T-helper 1 cell treated with Interleukin-12 subunit alpha and Interleukin-12 subunit beta and Interleukin-4 antibody, amounts not matched to agents 30 μg/mL and 1 μg/mL, for 36 hours (primary cell): ENCODE measurements at regions not wholly inside any gene's neighbourhood (a gene's known extent, or its start where the extent isn't known, plus 50 kb on each side); places are given as distances from the start of the nearest gene placed in this dataset.
"Not testable (repeated sequence)": the region's sequence is repeated elsewhere in the genome, so short reads cannot be mapped to it uniquely, and the experiment has no call there.

Experiments used
- H3K27ac Mint-ChIP-seq: one replicate; pipeline ENCODE4 v1.8.0; 2021; ENCODE audit warnings: mild to moderate bottlenecking, mixed read lengths
- H3K27me3 Mint-ChIP-seq: one replicate; pipeline ENCODE4 v1.8.0; 2021; ENCODE audit warnings: low read depth, mixed read lengths
- H3K36me3 Mint-ChIP-seq: one replicate; pipeline ENCODE4 v1.8.0; 2021; ENCODE audit warnings: low read depth, mixed read lengths
- H3K4me1 Mint-ChIP-seq: one replicate; pipeline ENCODE4 v1.8.0; 2021; ENCODE audit warnings: low read depth, mixed read lengths
- H3K4me3 Mint-ChIP-seq: one replicate; pipeline ENCODE4 v1.8.0; 2021; ENCODE audit warnings: mild to moderate bottlenecking, moderate library complexity, mixed read lengths
- H3K9me3 Mint-ChIP-seq: one replicate; pipeline ENCODE4 v1.8.0; 2021; ENCODE audit warnings: mixed read lengths

GRCh38 chr10:129179972-129180678 lies 286.9 kb upstream of the MGMT start:
- Mint-ChIP-seq H3K36me3 (no peaks in the 10 kb centered on the region), H3K4me3 (no peak overlapping the region), H3K4me1 (no peaks in the 10 kb centered on the region), H3K27ac (no peak overlapping the region), H3K27me3 (no peaks in the 10 kb centered on the region), H3K9me3 (no peaks in the 10 kb centered on the region)

GRCh38 chr10:129184196-129184595 lies 282.8 kb upstream of the MGMT start:
- Mint-ChIP-seq H3K9me3 (peaks cover 12% of the 10 kb centered on the region), H3K27me3 (peaks cover 3% of the 10 kb centered on the region), H3K4me1 (no peaks in the 10 kb centered on the region), H3K36me3 (no peaks in the 10 kb centered on the region), H3K27ac (no peak overlapping the region), H3K4me3 (no peak overlapping the region)

DNA sequence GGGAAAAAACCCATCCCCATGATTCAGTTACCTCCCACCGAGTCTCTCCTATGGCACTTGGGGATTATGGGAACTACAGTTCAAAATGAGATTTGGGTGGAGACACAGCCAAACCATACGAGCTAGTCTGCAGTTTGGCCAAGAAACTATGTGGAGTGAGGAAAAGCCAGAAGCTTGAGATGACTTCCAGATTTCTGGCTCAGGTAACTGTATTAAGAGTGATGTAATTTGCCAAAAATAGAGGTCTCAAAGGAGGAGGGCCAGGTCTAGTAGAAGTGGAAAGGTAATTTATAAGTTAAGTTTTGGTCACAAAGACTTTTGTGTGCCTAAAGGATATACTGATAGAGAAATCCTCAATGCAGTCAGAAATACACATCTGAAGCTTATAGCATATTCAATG lies 279.7 kb upstream of the MGMT start:
- no peaks in the 10 kb centered on the region for H3K36me3 Mint-ChIP-seq

DNA sequence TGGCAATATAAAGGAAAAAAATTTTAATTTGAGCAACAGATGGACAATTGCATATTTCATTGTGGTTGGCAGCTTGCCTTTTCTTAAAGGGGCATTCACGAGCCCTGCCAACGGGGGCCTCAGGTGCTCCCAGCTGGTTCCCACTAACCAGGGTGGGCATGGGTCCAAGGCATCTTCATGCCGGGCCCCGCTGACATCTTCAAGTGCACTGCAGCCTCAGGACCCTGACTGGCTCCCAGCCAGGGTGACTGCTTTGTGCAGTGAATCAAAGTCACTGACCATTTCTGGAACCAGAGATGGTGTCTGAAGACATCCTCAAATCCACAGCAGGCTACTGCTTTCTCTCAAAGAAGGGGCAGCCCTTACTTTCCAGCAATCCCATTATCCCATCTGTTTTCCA lies 275.2 kb upstream of the MGMT start:
- Mint-ChIP-seq H3K36me3 (no peaks in the 10 kb centered on the region), H3K27me3 (peaks cover 6% of the 10 kb centered on the region), H3K27ac (no peak overlapping the region), H3K9me3 (peaks cover 7% of the 10 kb centered on the region), H3K4me3 (no peak overlapping the region), H3K4me1 (peaks cover 3% of the 10 kb centered on the region)

More for the DNA sequence above, 279.7 kb upstream of the MGMT start:
- H3K4me1 Mint-ChIP-seq, result no peaks in the 10 kb centered on the region
- peaks cover 6% of the 10 kb centered on the region for H3K27me3 Mint-ChIP-seq
- H3K4me3 Mint-ChIP-seq, result no peak overlapping the region
- H3K9me3 Mint-ChIP-seq, result peaks cover 12% of the 10 kb centered on the region
- no peak overlapping the region for H3K27ac Mint-ChIP-seq

GRCh38 chr10:129192344-129193128 lies 274.5 kb upstream of the MGMT start:
- peaks cover 6% of the 10 kb centered on the region for H3K27me3 Mint-ChIP-seq
- H3K4me3 Mint-ChIP-seq, result no peak overlapping the region
- H3K27ac Mint-ChIP-seq, result no peak overlapping the region
- H3K9me3 Mint-ChIP-seq, result peaks cover 1% of the 10 kb centered on the region
- H3K36me3 Mint-ChIP-seq, result no peaks in the 10 kb centered on the region
- H3K4me1 Mint-ChIP-seq, result peaks cover 3% of the 10 kb centered on the region

GRCh38 chr10:129193148-129193547 lies 273.9 kb upstream of the MGMT start:
- Mint-ChIP-seq H3K36me3 (no peaks in the 10 kb centered on the region), H3K4me1 (peaks cover 3% of the 10 kb centered on the region), H3K9me3 (no peaks in the 10 kb centered on the region), H3K27ac (no peak overlapping the region), H3K27me3 (peaks cover 6% of the 10 kb centered on the region), H3K4me3 (no peak overlapping the region)

- H3K4me1 Mint-ChIP-seq, result peaks cover 3% of the 10 kb centered on the region
- no peaks in the 10 kb centered on the region for H3K36me3 Mint-ChIP-seq
- peaks cover 2% of the 10 kb centered on the region for H3K27me3 Mint-ChIP-seq
- no peak overlapping the region for H3K4me3 Mint-ChIP-seq
- no peak overlapping the region for H3K27ac Mint-ChIP-seq
- no peaks in the 10 kb centered on the region for H3K9me3 Mint-ChIP-seq
Observed at GRCh38 chr10:129194181-129194870, 272.7 kb upstream of the MGMT start.

DNA sequence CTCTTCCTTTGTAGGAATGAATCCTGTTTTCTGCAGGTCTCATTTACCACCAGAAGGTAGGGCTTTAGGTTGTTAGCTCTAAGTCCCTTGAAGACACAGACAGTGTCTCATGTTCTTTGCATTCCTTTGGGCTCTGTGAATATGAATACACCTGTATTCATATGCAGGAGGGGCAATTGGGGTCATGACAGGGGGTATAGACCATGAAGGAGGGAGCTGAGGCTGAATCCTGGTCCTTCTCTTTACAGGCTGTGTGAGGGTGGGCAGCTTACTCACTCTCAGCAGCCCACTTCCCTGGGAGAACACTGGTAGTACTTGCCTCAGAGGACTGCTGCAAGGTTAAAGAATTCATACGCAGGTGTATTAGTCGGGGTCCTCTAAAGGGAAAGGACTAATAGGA lies 267.2 kb upstream of the MGMT start:
- Mint-ChIP-seq H3K4me1 (no peaks in the 10 kb centered on the region), H3K36me3 (no peaks in the 10 kb centered on the region), H3K4me3 (no peak overlapping the region), H3K27me3 (no peaks in the 10 kb centered on the region), H3K9me3 (no peaks in the 10 kb centered on the region), H3K27ac (no peak overlapping the region)

DNA sequence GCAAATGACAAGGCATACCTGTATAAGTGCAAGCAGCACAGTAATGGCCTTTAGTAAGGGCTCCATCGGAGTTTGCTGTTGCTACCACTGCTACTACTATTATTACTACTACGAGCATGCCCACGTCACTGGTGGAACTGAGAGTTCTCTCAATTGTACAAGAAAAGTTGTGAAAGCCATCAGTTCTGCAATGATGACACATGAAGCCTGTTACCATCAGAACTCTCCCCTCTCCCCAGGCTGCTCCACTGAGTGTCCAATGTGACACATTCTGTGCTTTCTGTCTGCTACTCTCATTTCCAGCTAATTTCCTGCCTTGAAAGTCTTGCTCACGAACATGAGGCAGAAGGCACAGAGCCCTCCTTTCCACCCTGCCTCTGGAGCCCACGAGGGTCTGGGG lies 263.2 kb upstream of the MGMT start:
- H3K4me3 Mint-ChIP-seq, result no peak overlapping the region
- no peaks in the 10 kb centered on the region for H3K27me3 Mint-ChIP-seq
- H3K27ac Mint-ChIP-seq, result no peak overlapping the region
- no peaks in the 10 kb centered on the region for H3K4me1 Mint-ChIP-seq
- H3K9me3 Mint-ChIP-seq, result no peaks in the 10 kb centered on the region
- no peaks in the 10 kb centered on the region for H3K36me3 Mint-ChIP-seq

GRCh38 chr10:129207297-129207696 lies 259.7 kb upstream of the MGMT start:
- no peaks in the 10 kb centered on the region for H3K36me3 Mint-ChIP-seq
- H3K9me3 Mint-ChIP-seq, result no peaks in the 10 kb centered on the region
- H3K27ac Mint-ChIP-seq, result no peak overlapping the region
- H3K4me3 Mint-ChIP-seq, result no peak overlapping the region
- H3K27me3 Mint-ChIP-seq, result no peaks in the 10 kb centered on the region
- H3K4me1 Mint-ChIP-seq, result no peaks in the 10 kb centered on the region

DNA sequence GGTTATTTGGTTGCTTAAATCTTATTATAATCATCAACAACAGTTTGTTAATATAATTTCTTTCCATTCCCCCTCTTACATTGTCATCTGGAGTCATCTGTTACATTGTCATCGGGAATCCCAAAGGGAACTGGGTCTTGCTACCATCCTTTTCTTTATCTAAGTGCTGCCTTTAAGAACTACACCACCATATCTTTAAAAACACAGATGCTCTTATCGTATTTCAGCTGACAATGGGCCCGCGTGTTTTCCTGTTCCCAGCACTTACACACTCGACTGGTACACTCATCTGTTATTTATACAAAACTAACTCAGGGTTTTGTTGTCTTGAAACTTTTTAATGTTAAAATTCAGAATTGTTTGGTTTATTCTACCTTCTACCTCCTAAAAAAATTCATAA lies 256.2 kb upstream of the MGMT start:
- no peak overlapping the region for H3K27ac Mint-ChIP-seq
- no peaks in the 10 kb centered on the region for H3K4me1 Mint-ChIP-seq
- no peaks in the 10 kb centered on the region for H3K27me3 Mint-ChIP-seq
- no peaks in the 10 kb centered on the region for H3K9me3 Mint-ChIP-seq
- no peak overlapping the region for H3K4me3 Mint-ChIP-seq
- no peaks in the 10 kb centered on the region for H3K36me3 Mint-ChIP-seq

GRCh38 chr10:129213256-129213655 lies 253.8 kb upstream of the MGMT start:
- H3K36me3 Mint-ChIP-seq, result no peaks in the 10 kb centered on the region
- no peaks in the 10 kb centered on the region for H3K9me3 Mint-ChIP-seq
- no peak overlapping the region for H3K27ac Mint-ChIP-seq
- H3K4me3 Mint-ChIP-seq, result no peak overlapping the region
- no peaks in the 10 kb centered on the region for H3K27me3 Mint-ChIP-seq
- H3K4me1 Mint-ChIP-seq, result no peaks in the 10 kb centered on the region

DNA sequence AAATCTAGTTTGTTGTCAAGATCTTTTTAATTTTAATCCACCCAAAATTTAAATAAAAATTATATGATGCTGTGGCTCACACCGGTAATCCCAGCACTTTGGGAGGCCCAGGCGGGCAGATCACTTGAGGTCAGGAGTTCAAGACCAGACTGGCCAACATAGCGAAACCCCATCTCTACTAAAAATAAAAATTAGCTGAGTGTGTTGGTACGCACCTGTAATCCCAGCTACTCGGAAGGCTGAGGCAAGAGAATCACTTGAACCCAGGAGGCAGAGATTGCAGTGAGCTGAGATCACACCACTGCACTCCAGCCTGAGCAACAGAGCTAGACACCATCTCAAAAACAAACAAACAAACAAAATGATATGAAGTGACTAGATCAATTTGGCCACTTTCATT lies 253.0 kb upstream of the MGMT start:
- H3K36me3 Mint-ChIP-seq, H3K27ac Mint-ChIP-seq, H3K4me3 Mint-ChIP-seq, H3K4me1 Mint-ChIP-seq, H3K9me3 Mint-ChIP-seq, H3K27me3 Mint-ChIP-seq: not testable (repeated sequence)

GRCh38 chr10:129219364-129219763 lies 247.7 kb upstream of the MGMT start:
- H3K9me3 Mint-ChIP-seq, result peaks cover 4% of the 10 kb centered on the region

DNA sequence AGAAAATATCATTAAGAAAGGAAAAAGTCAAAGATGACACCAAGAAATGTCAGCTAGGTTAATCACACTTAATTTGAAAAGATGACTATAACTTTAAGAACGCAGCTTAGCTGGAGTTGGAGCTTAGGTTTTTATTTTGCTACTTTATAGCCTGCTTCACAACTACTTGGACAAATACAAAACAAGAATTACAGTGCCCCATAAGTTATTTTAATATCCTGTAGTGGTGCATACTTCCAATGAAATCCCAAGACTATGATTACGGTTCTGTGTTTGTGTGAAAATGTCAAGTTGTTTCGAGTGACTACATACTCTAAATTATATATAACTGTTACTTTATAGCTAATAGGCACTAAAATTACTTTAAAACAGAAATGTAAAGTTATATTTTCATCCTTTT lies 244.6 kb upstream of the MGMT start:
- Mint-ChIP-seq H3K27me3 (no peaks in the 10 kb centered on the region), H3K9me3 (peaks cover 4% of the 10 kb centered on the region), H3K4me3 (no peak overlapping the region), H3K27ac (no peak overlapping the region), H3K36me3 (no peaks in the 10 kb centered on the region), H3K4me1 (no peaks in the 10 kb centered on the region)

More at GRCh38 chr10:129219364-129219763, 247.7 kb upstream of the MGMT start:
- H3K4me3 Mint-ChIP-seq, result no peak overlapping the region
- no peaks in the 10 kb centered on the region for H3K4me1 Mint-ChIP-seq
- no peaks in the 10 kb centered on the region for H3K27me3 Mint-ChIP-seq
- H3K36me3 Mint-ChIP-seq, result no peaks in the 10 kb centered on the region
- no peak overlapping the region for H3K27ac Mint-ChIP-seq
